ENCODE measurements at regions not wholly inside any gene's neighbourhood (a gene's known extent, or its start where the extent isn't known, plus 50 kb on each side); places are given as distances from the start of the nearest gene placed in this dataset.

- DNase-seq = no peak
Observed at GRCh38 chr2:236940497-236940896, 145.2 kb upstream of the COPS8 start.

DNA sequence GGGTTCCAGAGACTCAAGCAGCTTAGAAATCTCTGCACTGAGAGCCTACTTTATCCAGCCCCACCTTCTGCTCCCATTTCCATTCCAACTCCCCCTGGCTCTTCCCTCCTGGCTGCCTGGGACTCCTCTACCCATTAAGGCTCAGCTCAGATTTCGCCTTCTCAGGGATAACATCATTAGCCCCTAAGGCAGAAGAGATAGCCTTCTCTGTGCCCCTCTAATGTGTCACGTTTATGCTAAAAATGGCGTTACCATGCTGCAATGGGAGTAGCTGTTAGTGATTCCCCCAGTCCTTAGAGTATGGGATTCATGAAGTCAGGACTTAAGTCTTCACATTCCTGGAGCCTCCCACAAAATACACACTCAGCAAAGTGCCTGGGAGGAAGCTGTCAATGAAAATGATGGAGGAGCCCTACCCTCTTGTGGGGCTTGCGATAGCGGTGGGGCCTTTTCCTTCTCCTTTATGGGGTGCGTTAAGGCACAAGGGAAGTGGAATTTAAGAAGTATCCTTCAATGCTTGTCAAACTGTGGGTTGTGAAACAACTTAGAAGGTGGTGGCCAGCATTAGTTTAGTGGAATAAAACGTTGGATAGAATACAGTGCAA, 144.7 kb upstream of the COPS8 start:
- no peak for DNase-seq

- no peak for DNase-seq
Observed at GRCh38 chr2:236941551-236941950, 144.1 kb upstream of the COPS8 start.

DNA sequence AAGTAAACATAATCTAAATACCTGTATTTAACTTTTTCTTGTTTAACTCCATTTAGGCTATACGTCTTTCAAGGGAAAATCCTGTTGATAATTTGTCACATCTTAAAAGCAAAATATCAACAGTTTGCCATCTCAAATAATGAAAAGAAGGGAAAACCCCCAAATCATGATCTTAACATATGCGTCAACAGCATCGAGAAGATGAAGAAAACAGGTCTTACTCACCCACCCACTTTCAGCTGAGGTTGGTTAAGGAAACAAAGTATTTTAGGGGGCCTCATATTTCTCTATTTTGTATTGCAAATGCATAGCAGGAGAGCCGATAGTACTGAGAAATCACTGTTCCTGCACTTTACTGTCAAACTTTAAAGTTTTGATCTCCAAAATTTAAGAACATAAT, 143.1 kb upstream of the COPS8 start:
- DNase-seq = no peak

- DNase-seq = no peak
Observed at GRCh38 chr2:236943068-236943467, 142.6 kb upstream of the COPS8 start.

DNA sequence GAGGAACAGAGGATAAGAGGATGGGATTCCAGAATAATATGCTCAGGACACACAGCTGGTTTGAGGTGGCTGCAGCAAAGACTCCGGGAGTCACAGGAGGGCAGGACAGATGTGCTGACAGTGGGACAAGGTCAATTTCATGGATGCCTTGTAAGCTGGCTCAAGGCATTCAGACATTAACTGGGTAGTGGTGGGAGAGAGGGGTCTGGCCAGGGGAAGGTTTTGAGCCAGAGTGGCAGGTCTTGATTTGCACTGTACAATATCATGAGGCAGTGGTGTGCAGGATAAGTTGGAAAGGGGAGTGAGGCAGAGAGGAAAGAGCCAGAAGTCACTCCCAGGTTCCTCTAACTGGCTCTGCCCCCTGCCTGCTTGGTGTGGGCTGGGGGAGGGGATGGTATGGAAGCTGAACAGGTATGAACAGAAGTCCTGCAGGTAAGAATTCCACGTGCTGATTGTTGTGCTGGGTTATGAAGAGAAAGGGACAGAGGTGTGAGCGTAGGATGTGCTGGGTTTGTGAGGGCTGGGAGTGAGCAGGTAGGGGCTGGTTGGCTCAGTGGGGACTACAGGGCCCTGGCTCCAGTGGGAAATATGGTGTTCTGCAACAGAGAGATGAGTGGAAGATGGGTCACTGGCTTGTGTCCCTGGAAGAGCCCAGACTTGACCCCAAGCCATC, 141.7 kb upstream of the COPS8 start:
- DNase-seq = no peak

GRCh38 chr2:236944561-236944960, 141.1 kb upstream of the COPS8 start:
- DNase-seq = no peak

DNA sequence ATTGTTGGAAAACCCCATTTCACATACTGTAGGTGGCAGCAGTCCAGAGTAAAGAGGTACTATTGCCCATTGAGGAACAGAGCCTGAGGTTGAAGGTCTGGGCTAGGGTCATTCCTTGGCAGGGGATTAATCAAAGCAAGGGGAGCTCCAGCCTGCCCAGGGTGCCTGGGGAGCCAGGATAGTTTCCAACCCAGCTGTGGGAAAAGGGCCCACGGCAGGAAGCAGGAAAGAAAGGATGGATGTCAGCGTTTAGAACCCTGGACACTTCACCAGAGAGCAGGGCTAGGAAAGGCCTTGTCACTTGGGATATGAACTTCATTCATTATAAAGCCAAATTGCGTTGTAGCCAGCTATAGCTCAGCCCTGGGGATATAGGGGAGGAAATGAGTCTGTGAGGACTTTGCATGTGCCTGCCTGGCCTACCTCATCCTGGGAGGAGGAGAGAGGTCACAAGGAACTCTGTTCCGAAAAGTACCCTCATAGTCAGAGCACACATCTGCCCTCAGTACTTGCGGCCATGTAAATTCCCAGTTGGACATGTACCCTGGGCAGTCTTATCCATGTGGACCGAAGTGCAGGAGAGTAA, 140.2 kb upstream of the COPS8 start:
- no peak for DNase-seq

- no peak for DNase-seq
Observed at GRCh38 chr2:236946871-236947270, 138.8 kb upstream of the COPS8 start.

- DNase-seq = no peak
Observed at GRCh38 chr2:236947294-236947693, 138.4 kb upstream of the COPS8 start.

GRCh38 chr2:236947896-236948295, 137.8 kb upstream of the COPS8 start:
- no peak for DNase-seq

DNA sequence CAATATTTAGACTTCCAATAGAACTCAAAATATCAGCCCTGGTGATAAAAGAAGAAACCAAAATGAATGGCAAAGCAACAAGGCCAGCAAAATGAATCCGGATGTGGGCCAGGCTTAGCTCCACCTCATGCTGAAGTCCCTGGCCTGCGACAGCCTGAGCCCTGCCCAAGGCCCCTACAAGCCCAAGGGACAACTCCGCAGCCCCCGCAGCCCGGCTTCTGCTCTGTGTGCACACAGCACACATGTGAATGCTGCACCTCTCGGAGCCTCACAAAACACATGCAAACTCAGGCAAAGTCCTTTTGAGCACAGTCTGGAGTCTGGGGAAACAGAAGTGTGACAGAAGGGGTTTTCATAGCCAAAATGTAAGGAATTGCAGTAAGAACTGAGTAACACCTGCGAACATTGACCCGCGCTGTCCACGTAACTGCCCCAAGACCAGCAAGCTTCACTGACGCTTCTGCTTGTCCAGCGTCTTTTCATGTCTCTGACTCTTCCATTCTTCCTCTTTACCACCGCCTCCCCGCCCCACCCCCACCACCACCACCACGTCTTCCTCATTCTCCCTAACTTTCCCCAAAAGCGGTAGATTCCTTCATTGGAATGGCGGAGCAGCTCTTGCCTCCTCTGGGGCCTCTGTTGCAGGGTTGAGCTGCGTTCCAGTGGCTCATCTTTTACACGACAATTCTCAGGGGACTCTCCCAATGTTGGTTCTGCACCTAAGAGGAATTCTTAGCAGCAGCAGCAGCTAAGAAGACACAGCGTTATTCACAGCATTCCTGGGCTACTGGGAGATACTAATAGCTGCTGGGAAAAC, 136.4 kb upstream of the COPS8 start:
- no peak for DNase-seq

DNA sequence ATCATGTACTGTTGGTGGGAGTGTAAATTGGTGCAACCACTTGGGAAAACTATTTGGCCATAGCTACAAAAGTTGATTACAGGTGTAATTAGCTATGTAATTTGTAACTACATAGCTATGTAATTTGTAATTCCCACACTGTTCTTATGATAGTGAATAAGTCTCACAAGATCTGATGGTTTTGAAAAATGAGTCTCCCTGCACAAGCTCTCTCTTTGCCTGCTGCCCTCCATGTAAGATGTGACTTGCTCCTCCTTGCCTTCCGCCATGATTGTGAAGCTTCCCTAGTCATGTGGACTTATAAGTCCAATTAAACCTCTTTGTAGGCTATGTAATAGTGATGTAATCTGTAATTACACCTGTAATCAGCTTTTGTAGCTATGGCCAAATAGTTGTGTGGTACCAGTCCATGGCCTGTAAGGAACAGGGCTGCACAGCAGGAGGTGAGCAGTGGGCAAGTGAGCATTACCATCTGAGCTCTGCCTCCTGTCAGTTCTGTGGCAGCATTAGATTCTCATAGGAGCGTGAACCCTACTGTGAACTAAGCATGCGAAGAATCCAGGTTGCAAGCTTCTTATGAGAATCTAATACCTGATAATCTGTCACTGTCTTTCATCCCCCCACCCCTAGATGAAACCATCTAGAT, 133.7 kb upstream of the COPS8 start:
- DNase-seq = no peak

DNA sequence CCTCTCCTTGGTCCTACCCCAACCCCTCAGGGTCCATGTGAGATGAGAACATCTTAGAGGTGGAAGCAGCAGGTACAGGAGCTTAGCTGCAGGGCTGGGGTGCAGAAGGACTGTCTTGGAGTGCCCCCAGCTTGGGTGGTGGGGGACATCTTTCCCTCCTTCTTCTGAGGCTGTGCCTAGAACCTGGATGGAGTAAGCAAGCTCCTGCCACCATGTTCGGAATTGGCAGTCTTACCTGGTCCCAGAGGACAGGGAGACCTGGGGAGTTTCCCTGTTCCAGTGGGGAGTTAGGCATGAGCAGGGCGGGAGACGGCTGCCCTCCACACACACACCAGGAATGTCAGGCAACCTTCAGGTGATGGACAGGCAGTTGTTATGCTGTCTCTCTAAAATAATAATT, 131.0 kb upstream of the COPS8 start:
- no peak for DNase-seq

DNA sequence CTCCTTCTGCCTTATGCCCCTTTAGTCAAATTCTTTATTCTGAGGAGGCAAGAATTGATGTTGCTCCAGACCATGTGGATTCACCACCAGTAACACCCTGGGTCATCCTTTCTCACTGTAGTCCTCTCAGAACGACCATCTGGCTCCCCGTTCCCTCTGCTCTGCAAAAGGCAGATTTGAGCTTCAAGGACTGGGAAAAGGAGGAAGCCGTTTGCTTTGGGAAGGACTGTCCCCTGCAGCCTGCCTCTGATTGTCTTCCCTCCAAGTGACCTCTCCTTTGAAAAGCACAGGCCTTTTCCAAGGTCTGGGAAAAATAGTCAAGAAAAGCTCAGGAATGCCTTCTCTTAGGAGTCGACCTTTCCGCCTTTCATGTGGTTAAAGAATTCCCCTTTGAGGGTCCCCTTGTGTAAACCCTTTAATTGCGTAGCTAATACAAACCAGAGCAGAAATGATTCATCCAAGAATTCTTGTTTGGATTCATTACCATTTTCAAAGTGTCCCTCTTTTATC, 130.1 kb upstream of the COPS8 start:
- DNase-seq = no peak

- DNase-seq = no peak
Observed at GRCh38 chr2:236956031-236956618, 129.6 kb upstream of the COPS8 start.

- no peak for DNase-seq
Observed at GRCh38 chr2:236956641-236957040, 129.0 kb upstream of the COPS8 start.

DNA sequence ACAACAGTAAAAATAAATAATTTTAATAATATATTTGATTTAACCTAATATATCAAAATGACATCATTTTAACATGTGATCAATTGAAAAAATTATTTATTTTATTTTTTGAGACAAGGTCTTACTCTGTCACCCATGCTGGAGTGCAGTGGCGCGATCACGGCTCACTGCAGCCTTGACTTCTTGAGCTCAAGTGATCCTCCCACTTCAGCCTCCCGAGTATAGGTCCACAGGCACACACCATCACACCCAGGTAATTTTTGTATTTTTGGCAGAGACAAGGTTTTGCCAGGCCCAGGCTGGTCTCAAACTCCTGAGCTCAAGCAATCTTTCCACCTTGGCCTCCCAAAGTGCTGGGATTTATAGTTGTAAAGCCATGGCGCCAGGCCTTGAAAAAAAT, 126.7 kb upstream of the COPS8 start:
- DNase-seq = no peak

- DNase-seq = no peak
Observed at GRCh38 chr2:236959876-236960275, 125.8 kb upstream of the COPS8 start.

DNA sequence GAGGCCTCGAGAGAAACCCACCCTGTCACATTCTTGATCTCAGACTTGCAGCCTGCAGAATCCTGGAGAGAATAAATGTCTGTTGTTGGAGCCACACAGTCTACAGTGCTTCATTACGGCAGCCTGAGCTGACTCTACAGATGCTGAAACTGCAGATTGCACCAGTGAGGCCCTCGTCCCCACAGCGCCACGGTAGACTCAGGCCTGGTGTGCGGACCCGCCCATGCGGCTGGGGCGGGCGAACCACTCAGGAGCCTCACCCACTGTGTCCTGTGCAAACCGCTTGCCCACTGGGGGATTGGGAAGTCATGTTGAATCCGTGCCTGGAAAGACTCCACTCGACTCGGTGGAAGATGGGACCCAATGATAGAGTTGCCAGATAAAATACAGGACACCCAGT, 125.2 kb upstream of the COPS8 start:
- no peak for DNase-seq

GRCh38 chr2:236962816-236963215, 122.9 kb upstream of the COPS8 start:
- DNase-seq = no peak

- no peak for DNase-seq
Observed at GRCh38 chr2:236963631-236964182, 122.0 kb upstream of the COPS8 start.
